ENCODE measurements at regions not wholly inside any gene's neighbourhood (a gene's known extent, or its start where the extent isn't known, plus 50 kb on each side); places are given as distances from the start of the nearest gene placed in this dataset.

DNA sequence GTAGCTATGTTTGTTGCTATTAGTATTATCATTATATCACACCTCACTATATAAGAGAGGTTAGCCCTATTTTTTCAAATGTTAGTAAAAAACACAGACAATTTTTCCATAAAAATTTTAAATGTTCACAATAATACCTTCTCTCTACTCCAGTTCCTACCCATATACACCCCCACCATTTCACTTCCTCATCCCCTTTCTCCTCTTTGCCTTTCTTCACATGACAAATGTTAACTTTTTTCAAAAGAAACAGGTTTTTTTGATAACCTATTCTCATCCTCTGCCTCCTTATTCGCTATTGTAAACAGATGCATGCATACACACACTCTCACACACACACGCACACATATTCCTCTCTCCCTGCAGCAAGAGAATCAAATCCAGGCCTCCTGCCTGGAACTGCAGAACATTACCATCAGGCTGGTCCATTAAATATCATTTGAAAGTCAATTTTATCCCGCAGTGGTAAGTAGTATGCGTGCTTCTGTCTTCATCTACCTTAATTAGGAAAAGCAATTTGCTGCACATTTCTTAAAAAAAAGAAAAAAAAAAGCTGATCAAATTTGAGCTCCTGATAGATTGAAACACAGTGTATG lies 55.5 kb downstream of the MID1IP1 start:
- no peak for DNase-seq

DNA sequence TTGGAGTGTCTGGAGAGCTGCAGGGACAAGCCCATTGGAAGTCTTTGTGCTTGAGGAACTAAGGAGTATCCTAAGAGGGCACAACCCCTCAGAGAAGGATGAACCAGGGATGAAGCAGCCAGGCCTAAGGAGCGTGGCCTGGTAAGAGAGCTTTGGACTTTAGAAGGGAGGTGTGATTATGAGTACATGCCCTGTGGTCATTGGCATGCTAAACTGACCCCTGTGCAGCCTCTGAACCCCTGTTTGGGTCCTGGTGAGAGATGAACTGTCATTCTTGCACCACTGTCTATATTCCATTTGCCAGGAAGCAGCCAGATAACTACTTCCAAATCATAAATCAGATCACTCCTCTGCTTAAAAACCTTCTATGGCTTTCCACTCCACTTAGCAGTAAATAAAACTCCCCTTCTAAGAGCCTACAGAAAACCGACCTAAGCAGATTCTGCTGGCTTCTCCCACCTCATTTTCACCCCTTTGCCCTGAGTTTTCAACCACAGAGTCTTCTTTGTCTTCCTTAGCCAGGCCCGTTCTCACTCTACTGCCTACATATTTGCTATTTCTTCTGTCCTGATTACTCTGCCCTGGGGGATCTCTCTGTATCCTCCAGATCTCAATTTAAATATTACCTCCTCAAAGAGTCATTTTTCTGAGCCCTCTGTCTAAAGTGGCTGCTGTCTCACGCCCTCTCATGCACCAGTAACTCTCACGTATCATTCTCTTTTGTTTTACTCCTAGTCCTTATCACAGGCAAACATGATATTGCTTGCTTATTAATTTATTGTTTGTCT lies 56.7 kb downstream of the MID1IP1 start:
- no peak for DNase-seq

DNA sequence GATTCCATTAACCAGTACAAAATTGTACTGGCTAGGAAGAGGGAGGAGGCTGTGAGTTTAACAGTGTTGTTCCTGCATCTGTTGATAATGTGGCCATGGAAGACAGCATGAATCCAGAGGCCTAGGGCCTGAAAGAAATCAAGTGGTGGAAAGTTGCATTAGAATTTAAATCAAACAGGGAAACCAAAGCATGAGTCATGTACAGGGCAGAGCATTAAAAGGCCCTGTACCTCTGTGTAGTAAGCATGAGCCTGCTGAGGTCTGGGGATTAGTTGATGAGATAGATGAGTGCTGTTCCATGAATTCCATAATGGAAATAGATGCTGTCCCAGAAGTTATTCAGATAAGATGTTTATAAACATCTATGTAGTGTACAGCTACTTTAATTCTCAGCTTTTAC lies 58.3 kb downstream of the MID1IP1 start:
- no peak for DNase-seq

DNA sequence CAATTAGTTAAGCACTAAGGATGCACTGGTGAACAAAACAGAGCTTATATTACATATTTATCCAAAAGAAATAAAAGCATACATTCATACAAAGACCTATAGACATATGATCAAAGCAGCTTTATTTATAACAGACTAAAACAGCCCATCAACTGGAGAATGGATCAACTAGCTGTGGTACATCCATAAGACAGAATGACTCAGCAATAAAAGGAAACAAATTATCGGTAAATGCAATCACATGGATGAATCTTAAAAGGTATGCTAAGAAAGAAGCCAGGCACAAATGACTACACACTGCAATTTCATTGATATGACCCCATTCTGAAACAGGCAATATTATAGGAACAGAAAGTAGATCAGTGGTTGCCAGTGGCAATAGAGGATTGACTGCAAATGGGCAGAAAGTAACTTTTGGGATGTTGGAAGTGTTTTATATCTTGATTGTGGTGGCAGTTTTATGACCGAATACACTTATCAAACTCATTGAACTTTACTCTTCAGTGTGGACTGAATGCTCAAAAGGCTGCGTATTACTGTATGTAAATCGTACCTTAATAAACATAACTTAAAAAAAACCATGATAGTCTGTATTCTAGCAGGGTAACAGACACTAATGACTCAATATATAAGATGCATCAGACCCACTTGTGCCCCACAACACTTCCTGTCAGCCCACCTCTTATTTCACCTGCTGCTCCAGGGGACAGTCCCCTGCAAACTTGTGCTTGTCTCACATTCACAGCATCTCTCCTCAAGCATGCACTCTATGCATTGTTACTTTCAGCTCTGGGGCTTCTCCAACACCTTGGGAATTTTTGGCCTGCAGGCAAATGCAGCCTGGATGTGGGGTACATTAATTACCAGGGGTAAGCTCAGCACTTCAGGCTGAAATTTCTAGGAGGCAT lies 59.1 kb downstream of the MID1IP1 start:
- no peak for DNase-seq

DNA sequence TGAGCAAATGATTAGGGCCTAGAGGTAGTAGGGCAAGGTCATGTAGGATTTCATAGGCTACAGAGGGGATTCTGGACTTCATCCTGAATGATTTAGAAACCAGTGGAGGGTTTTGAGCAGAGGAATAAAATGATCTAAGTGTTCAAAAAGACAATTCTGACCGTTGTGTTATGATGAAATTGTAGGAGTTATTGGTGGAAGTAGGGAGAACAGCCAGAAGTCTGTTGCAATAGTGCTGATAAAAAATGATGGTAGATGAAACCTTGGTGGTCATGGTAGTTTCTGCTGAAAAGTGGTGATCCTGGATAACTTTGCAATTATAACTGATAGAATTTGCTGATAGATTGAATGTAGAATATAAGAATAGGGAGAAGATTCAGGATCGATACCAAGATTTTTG lies 60.2 kb downstream of the MID1IP1 start:
- no peak for DNase-seq

DNA sequence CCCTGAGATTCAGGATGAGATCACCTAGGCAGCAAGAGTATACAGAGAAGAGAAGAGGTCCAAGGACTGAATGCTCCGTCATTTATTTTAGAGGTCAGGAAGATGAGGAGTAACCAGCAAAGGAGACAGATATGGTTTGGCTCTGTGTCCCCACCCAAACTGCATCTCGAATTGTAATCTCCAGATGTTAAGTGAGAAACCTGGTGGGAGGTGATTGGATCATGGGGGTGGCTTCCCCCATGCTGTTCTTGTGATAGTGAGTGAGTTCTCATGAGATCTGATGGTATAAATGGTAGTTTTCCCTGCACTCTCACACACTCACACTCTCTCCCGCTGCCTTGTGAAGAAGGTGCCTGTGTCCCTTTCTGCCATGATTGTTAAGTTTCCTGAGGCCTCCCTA lies 60.8 kb downstream of the MID1IP1 start:
- no peak for DNase-seq

DNA sequence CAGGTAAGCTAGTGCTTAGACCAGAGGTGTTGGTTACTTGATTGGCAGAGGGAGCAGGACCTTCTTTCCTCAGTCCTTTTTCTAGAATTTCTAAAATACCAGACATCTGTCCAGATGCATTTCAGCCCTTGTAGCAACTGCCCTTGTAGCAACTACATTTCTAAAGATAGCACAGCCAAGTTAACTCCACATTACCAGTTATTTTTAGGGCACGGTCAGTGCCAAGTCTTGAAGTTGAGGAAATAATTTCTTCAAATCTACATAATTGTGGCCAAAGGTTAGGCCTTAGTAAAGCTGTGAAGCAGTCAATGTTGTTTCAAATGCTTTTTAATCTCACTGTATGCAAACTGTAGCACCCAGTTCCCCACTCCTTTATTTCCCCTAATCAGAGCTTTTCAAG lies 62.9 kb downstream of the MID1IP1 start:
- no peak for DNase-seq

DNA sequence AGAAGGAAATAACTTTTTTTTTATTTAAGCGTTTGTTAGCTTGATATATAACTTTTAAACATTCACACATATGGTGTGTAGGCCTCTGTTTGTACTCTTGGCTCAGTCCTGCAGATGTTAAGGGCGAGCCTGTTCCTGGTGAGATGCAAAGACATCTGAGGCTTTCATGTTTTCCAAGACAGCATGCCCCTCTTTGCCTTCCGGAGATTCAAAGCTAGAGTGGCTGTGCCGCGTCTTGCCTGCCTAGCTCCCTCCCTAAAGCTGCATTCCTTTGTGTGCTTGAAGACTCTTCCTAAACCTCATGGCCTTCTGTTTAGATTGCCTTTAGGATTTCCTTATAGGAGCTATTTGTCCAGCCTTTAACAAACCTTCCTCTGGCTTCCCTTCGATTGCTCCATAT lies 67.1 kb downstream of the MID1IP1 start:
- DNase-seq, result no peak

DNA sequence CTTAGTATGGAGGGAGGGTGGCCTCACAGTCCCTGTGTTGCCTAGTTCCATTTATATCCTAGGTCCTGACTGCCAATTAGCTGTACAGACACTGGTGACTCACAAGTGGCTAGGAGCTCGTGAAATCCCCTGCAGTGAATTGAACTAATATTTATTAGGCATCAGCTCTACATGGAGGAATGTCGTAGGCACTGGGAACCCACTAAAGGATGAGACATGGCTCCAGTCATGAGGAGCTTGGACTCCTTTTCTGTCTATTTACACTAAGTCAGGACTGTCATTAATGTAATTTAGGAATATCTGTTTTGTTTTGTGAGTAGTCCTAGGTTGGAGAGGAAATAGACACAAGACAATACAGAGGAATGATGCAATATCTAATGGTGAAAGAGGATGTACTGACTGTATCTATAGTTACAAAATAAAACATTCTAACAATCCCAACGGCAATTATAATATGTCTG lies 67.7 kb downstream of the MID1IP1 start:
- DNase-seq, result peak in 1 of 3 experiments; percentile 40

DNA sequence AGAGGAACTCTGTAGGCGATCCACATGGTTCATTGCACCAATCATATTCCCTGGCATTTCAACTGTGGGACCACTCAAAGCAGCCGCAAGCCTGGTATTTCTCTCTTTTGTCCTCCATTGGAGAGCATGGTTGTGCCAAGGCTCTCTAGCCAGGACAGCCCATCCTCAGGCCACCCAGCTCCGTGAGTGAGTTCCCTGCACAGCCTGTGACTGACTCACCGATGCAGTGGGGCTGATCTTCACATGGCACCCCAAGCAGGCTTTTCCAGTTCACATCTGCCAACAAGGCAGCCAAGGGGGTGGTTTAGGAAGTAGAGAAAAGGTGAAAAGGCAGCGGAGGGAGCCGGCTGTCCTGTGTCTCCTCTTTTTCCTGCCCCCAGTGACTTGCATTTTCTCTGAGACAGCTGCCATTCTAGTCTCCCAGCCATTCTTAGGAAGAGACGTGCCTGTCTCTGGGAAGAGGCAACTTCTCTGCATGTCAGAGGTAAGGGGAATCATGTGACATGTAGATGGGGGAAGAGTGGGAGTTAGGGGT lies 69.2 kb downstream of the MID1IP1 start:
- DNase-seq, result no peak

DNA sequence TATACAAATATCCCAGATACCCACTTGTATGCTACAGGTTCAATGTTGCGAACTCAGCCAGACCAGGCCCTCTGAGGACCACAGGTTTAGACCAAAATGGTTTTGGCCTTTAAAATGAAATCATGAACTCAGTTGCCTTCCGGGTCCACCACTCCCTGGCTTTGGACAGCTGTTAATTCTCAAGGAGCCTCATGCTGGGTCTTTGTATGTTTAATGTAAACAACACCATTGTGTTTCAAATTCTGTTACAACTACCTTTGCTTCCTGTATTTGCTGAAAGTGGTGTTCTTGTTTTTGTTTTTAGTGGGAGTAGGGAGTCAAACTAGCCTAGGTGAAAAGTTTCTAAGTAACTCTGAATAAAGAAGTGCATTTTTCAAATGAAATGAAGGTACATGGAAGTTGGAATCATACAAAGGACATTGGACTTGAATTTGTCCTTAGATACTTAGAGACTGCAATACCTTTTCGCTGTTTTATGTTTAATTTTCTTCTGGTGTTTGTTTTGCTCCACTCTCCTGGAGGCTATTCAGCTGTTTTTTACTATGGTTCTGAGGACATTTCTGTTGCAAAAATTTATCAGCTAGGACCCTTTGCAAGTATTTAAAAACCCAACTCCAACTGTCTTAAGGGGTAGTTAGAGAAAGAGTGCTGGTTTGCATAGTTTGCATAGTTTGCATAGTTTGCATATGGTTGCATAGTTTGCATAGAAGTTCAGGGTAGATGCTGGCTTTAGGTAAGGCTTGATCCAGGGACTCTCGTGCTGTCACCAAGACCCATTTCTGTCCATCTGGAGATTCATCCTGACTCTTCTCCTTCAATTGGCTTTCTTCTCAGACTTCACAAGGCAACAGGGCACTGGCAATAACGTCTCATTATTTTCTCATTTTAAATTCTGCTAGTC lies 70.1 kb downstream of the MID1IP1 start:
- peak in 2 of 3 experiments; percentile 58 to 84 for DNase-seq

DNA sequence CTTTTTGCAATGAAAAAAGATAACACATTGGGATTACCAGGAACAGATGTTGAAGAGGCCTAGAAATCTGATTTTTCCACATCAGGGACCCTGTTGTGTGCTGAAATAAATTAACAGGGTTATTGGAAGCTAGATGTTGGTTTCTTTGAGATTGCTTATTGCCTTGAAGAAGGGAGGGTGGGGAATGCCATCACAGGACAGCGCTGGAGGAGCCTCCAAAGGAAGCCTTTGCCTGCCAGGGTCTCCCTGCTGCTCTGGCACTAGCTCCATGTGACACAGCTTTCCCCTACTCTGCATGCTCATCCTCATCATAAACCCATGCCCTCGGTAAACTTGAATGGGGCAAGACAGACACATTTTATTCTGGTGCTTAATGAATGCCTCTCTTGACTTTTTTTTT lies 76.1 kb downstream of the MID1IP1 start:
- DNase-seq, result no peak

DNA sequence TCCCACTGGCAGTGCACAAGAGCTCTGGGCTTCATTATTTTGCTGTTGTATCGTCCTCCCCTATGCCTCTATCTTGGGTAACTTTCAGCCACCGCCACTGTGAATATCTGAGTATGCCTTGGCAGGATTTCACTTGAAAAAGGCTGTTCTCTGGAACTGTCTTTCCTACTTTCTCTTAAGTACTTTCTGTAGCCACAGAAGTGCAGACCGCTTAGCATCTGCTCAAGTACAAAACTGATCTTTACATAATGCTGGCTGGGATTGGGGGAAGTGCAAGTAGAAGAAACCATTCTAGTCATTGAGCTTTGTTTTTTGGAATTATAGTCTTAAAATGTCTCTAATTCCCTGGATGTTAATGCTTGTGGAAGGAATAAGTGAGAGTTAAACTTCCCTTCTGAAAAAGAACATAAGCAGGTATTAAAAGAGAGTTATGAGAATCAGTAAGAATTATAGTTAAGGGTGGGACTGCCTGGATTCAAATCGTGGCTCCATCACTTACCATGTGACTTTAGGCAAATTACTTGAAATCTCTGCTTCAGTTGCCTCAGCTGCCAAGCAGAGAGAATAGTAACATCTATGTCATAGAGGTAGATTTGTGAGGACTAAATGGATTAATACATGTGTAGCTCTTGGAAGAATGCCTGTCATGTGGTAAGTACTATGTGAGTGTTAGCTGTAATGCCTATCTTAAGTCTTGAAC lies 77.5 kb downstream of the MID1IP1 start:
- no peak for DNase-seq

DNA sequence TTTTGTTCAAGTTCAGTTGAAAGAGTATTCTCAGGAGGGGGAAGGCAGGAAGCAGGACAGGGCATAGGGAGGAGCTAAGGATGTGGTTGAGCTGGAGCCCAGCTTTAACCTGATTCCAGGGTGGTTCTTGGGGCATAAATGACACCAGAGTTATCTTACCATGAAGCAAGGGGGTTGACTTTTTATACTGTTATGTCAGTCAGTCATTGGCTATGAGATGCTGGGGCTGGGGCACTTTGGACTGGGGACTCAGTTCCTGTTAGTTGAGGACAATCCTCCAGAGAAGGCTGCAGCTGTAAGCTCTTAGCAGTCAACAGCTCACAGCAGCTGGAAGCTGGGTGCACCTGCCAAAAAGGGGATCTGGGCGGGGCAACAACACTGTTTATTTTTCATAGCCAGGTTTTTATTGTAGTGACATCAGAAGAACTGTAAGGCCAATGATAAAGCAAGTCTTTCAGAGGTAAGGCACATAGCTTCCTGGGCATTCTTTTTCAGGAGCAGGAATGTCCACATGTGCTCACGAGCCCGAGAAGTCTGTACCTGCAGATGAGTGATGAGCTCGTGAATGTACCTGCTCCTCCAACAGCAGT lies 78.5 kb downstream of the MID1IP1 start:
- peak; percentile 17 to 90 (median 73) for DNase-seq

DNA sequence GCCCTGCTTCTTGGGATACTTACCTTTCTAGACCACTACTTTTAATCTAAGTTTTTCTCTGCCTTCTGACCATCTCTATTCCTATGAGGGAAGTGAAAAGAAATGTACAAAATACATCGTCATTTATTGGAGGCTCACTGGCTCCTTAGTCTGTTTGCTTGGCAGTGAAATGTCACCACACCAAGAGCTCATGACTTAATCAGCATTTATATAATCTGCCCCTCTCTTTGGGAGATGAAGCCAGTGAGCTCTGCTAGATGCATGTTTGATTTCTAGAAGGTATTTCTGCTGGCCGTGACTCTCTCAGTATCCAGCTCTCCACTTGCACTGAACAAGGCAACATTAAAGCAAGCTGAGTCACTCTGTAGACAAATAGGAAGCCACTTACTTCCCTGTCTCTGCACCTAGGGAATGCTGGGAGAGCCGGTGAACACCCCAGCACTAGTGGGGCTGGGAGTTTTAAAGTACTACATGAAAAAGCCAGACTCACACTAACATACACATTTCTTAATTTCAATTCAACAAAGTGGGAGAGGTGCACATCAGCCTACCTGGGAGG lies 79.1 kb downstream of the MID1IP1 start:
- DNase-seq, result peak in 1 of 3 experiments; percentile 64

DNA sequence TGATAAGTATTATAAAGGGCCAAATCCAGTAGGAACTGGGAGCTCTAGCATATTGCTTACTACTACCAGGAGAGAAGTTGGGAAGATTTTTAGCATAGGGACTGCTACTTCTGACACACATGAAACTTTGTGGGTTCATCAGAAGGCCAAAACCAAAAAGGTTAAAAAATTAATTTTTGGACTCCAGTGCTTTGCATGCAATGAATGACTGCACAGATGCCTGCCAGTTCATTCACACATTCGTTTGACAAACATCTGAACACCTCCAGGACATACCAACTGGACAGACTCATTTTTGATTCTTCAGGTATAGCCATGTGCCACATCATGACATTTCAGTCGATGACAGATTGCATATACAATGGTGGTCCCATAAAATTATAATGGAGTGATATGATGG lies 79.8 kb downstream of the MID1IP1 start:
- DNase-seq, result no peak

DNA sequence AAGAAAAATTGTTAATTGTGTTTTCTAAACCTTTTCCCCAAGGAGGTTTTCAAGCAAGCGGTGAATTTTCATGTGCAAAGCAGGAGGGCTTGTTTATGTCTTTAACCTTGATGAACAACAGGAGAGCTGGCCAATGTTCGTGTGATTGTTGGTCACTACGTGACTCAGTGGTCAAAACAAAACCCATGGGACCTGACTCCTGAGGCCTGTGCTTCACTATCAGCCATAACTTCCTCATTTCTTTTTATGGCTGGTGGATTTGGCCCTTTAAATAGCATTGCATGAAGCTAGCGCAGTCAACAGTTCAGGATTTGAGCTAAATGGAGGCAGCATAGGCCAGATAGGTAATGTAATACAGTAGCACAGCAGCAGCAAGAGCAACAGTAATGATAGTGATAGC lies 80.5 kb downstream of the MID1IP1 start:
- DNase-seq, result no peak

DNA sequence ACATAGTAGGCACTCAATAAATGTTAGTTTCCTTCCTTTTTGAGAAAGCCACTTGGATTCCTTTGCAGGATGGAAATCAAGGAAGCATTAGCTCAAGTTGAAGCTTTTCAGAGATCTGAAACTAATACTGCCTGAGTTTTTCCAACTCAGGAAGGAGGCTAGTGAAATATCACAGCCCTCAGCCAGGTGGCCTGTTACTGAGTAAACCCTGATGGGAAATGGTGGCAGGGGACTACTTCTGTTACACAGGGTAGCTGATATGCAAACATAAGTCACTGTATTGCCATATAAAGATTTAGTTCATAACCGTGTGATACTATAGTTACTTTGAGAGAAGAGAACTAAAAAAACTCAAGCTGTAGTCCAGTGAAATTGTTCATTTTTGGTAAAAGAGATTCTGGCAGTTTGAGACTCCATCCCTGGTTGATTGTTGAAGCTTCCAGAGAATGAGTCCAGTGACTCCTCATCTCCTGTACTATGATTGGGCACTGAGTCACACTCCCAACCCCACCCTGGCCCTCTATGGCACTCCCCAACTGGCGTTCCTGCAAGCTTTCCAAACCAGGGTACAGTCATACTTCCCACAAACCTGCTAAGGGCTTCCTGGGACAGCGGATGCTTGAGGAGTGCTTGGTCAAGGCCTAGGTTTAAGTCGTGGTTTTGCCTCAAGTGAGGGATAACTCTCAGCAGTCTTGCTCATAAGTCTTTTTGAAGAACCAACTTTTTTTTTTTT lies 81.8 kb downstream of the MID1IP1 start:
- no peak for DNase-seq

DNA sequence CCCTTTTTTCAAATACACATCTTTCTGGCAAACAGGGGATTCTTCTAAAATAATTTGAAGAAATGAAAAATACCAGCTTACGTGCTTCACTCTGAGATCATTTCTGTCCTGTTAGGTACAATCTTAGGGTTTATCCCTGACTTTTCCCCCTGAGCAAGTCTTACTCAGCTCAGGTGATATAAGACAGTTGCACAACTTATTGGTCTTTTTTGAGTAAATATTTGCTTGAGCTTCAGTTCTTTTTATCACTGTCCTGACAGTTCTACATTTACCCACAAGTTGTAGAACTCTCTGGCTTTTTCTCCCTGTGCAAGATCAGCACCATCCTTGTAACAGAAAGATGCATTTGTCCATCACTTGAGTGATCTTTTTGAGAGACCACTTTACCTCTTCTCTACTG lies 84.9 kb downstream of the MID1IP1 start:
- DNase-seq, result no peak

DNA sequence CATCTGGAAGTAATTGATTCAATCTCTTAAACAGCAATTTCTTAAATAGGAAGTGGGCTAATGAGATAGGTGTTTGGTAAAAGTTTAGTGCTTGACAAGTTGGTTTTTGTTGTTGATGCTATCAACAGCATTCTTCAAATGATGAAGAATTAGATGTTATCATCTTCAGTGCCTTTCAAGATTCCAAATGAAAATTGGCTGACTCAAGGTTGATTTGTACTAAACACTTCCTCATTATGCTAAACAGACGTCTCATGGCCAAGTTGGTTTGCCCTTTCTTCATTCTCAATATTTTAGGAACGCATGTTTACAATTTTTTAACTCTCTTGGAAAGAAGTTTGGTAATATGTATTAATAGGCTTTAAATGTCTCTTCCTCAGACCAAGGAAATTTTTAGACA lies 86.0 kb downstream of the MID1IP1 start:
- DNase-seq, result no peak

All from NCI-H1417 (cell line).